Large intestine (tissue), 3 donors: ENCODE measurements at regions not wholly inside any gene's neighbourhood (a gene's known extent, or its start where the extent isn't known, plus 50 kb on each side); places are given as distances from the start of the nearest gene placed in this dataset.

Experiments
- DNase-seq, 2 donors: peaks; one replicate each; pipeline versions ENCODE4 v3.0.0 to v3.0.0-alpha.2; 2013
- H3K27ac ChIP-seq: one replicate; pipeline ENCODE4 v1.5.1; 2013; ENCODE audit warnings: low read length
- H3K27me3 ChIP-seq: 2 replicates; pipeline ENCODE4 v1.6.1; 2013; ENCODE audit warnings: low read length; ENCODE audit not compliant: control insufficient read depth, insufficient read depth
- H3K36me3 ChIP-seq: 2 replicates; pipeline ENCODE4 v1.6.1; 2013; ENCODE audit warnings: low read length; ENCODE audit not compliant: control insufficient read depth, insufficient read depth
- H3K4me1 ChIP-seq: one replicate; pipeline ENCODE4 v1.6.1; 2013; ENCODE audit warnings: low read length; ENCODE audit not compliant: control insufficient read depth, insufficient read depth
- H3K4me3 ChIP-seq: one replicate; pipeline ENCODE4 v1.5.1; 2013; ENCODE audit warnings: low read length
- H3K9me3 ChIP-seq: one replicate; pipeline ENCODE4 v1.6.1; 2013; ENCODE audit warnings: mild to moderate bottlenecking, low read depth, low read length, moderate library complexity; ENCODE audit not compliant: control insufficient read depth
- WGBS: methylation state at CpG from one replicate; pipeline ENCODE4 v1.1.5; 2013; ENCODE audit warnings: low lambda C conversion rate; ENCODE audit not compliant: insufficient coverage; 5-methylcytosine and 5-hydroxymethylcytosine counted together

DNA sequence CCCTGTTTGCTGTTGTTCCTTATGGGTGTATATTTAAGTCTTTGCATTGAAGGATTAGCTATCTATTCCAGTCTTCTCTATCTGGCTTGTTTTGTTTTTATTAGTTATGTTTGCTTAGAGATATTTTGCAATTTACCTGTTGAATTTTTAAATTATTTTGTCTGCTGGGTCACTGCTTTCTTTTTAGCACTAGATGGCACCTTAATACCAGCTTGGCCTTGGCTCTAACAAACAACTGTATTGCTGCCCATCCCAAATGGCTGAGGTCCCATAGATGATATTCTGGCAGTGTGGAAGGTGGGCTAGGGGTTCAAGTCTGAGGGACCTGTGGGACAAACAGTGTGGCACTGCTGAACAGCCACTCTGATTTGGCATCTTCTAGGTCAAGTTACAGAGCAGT is 144.0 kb upstream of the FBXO33 start:
- no peaks in the 10 kb centered on the region for H3K36me3 ChIP-seq
- no peak for DNase-seq
- H3K27ac ChIP-seq: no peak overlapping the region
- no peak overlapping the region for H3K4me3 ChIP-seq
- peaks cover 4% of the 10 kb centered on the region for H3K9me3 ChIP-seq
- H3K4me1 ChIP-seq: no peaks in the 10 kb centered on the region
- H3K27me3 ChIP-seq: no peaks in the 10 kb centered on the region

GRCh38 chr14:39568809-39569538 is 136.7 kb upstream of the FBXO33 start:
- peak in 1 of 2 donors; percentile 29 for DNase-seq
- H3K4me3 ChIP-seq: no peak overlapping the region
- no peaks in the 10 kb centered on the region for H3K27me3 ChIP-seq
- no peaks in the 10 kb centered on the region for H3K9me3 ChIP-seq
- no peak overlapping the region for H3K27ac ChIP-seq
- H3K4me1 ChIP-seq: no peaks in the 10 kb centered on the region
- 29% methylated on average over 1 of the region's 4 CpGs for WGBS
- no peaks in the 10 kb centered on the region for H3K36me3 ChIP-seq

GRCh38 chr14:39566795-39567194 is 134.6 kb upstream of the FBXO33 start:
- no peaks in the 10 kb centered on the region for H3K27me3 ChIP-seq
- H3K9me3 ChIP-seq: no peaks in the 10 kb centered on the region
- H3K27ac ChIP-seq: no peak overlapping the region
- no peaks in the 10 kb centered on the region for H3K36me3 ChIP-seq
- DNase-seq: no peak
- no peak overlapping the region for H3K4me3 ChIP-seq
- WGBS: 50% methylated on average over 1 of the region's 2 CpGs
- H3K4me1 ChIP-seq: no peaks in the 10 kb centered on the region

GRCh38 chr14:39563361-39563760 is 131.1 kb upstream of the FBXO33 start:
- no peak overlapping the region for H3K4me3 ChIP-seq
- no peak overlapping the region for H3K27ac ChIP-seq
- no peak for DNase-seq
- H3K27me3 ChIP-seq: no peaks in the 10 kb centered on the region
- H3K36me3 ChIP-seq: no peaks in the 10 kb centered on the region
- no peaks in the 10 kb centered on the region for H3K9me3 ChIP-seq
- no peaks in the 10 kb centered on the region for H3K4me1 ChIP-seq
- WGBS: 100% methylated on average over 1 of the region's 1 CpG

GRCh38 chr14:39562175-39562574 is 129.9 kb upstream of the FBXO33 start:
- no CpG with 5 or more reads among the region's 2 CpGs for WGBS
- H3K27me3 ChIP-seq: no peaks in the 10 kb centered on the region

GRCh38 chr14:39558525-39558924 is 126.3 kb upstream of the FBXO33 start:
- H3K4me1 ChIP-seq: no peaks in the 10 kb centered on the region
- no peak for DNase-seq
- no peak overlapping the region for H3K4me3 ChIP-seq
- H3K27me3 ChIP-seq: no peaks in the 10 kb centered on the region
- H3K27ac ChIP-seq: no peak overlapping the region
- H3K9me3 ChIP-seq: no peaks in the 10 kb centered on the region
- no peaks in the 10 kb centered on the region for H3K36me3 ChIP-seq
- WGBS: no CpG with 5 or more reads among the region's 1 CpG

More at GRCh38 chr14:39562175-39562574, 129.9 kb upstream of the FBXO33 start:
- no peak for DNase-seq
- no peaks in the 10 kb centered on the region for H3K36me3 ChIP-seq
- H3K27ac ChIP-seq: no peak overlapping the region
- H3K4me1 ChIP-seq: no peaks in the 10 kb centered on the region
- no peaks in the 10 kb centered on the region for H3K9me3 ChIP-seq
- H3K4me3 ChIP-seq: no peak overlapping the region

DNA sequence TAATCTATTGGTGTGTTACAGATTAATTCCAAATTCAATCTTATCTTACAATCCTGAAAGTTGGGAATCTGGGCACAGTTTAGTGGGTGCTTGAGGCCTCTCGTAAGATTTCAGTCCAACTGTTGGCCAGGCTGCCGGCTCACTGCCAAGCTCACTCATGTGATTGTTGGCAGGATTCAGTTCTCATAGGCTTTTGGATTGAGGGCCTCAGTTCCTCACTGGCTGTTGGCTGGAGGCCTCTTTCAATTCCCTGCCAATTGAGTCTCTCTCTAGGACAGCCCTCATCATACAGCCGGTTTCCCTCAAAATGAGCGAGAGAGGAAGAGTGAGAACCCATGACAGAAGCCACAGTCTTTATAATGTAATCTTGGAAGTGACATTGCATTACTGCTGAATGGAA is 123.5 kb upstream of the FBXO33 start:
- no peak for DNase-seq

DNA sequence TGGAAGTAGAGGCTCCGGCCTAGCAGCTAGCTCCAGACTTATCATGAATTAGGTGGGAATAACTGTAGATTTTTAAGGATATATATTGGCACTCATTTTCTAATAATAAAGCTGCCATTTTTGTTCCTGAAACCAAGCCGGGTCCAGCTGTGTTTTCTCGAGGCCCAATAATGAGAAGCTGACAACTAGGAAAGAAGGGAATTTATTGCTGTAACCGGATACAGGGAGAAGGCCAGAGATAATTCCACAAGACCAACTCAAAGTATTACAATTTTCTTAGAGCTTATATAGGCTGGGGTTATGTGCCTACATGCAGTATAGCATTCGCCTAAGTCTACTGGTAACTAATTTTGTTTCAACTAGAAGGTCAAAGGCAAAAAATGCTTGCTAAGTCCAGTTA is 122.3 kb upstream of the FBXO33 start:
- H3K27me3 ChIP-seq: no peaks in the 10 kb centered on the region
- no peaks in the 10 kb centered on the region for H3K4me1 ChIP-seq
- no peaks in the 10 kb centered on the region for H3K36me3 ChIP-seq
- no peak overlapping the region for H3K27ac ChIP-seq
- no peak for DNase-seq
- WGBS: 90% methylated on average over 2 of the region's 5 CpGs
- no peak overlapping the region for H3K4me3 ChIP-seq
- no peaks in the 10 kb centered on the region for H3K9me3 ChIP-seq

More for the DNA sequence above, 123.5 kb upstream of the FBXO33 start:
- Histone ChIP-seq H3K27ac (no peak overlapping the region), H3K4me1 (no peaks in the 10 kb centered on the region), H3K27me3 (no peaks in the 10 kb centered on the region), H3K4me3 (no peak overlapping the region), H3K9me3 (no peaks in the 10 kb centered on the region), H3K36me3 (no peaks in the 10 kb centered on the region)
- no CpG with 5 or more reads among the region's 4 CpGs for WGBS

DNA sequence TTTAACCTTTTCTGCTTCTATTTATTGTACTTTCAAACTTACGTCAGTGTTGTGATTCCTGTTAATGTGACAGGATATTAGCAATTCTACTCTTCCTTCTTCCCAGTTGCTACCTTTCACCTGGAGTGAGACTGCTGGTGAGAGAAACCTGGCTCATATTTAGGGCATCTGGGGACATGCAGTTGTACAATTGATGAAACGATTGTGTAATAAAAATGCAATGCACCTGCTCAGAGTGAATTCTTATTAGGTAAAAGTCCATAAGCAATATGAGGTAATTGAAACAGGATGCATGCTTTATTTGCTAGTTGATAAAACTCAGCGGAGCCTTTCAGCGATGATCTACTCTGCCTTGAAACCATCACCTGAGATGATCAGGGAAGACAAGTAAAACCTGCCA is 116.1 kb upstream of the FBXO33 start:
- WGBS: no CpG with 5 or more reads among the region's 4 CpGs
- Histone ChIP-seq H3K4me1 (no peaks in the 10 kb centered on the region), H3K36me3 (no peaks in the 10 kb centered on the region), H3K9me3 (no peaks in the 10 kb centered on the region), H3K27ac (no peak overlapping the region), H3K4me3 (no peak overlapping the region), H3K27me3 (no peaks in the 10 kb centered on the region)
- DNase-seq: no peak

- no peaks in the 10 kb centered on the region for H3K36me3 ChIP-seq
- DNase-seq: no peak
- H3K4me3 ChIP-seq: no peak overlapping the region
- H3K27ac ChIP-seq: no peak overlapping the region
- no CpG with 5 or more reads among the region's 3 CpGs for WGBS
- no peaks in the 10 kb centered on the region for H3K27me3 ChIP-seq
- no peaks in the 10 kb centered on the region for H3K4me1 ChIP-seq
- no peaks in the 10 kb centered on the region for H3K9me3 ChIP-seq
Observed at GRCh38 chr14:39547845-39548244, 115.6 kb upstream of the FBXO33 start.

GRCh38 chr14:39505812-39506211 is 73.6 kb upstream of the FBXO33 start:
- Histone ChIP-seq H3K9me3 (peaks cover 10% of the 10 kb centered on the region), H3K36me3 (no peaks in the 10 kb centered on the region), H3K27me3 (no peaks in the 10 kb centered on the region), H3K4me1 (no peaks in the 10 kb centered on the region), H3K27ac (no peak overlapping the region), H3K4me3 (no peak overlapping the region)
- WGBS: 67% methylated on average over 1 of the region's 1 CpG
- no peak for DNase-seq
